Activated CD4-positive, alpha-beta T cell treated with anti-CD3 and anti-CD28 coated beads for 36 hours (primary cell): ENCODE measurements at regions not wholly inside any gene's neighbourhood (a gene's known extent, or its start where the extent isn't known, plus 50 kb on each side); places are given as distances from the start of the nearest gene placed in this dataset.
A peak's percentile ranks its signal among the peaks of the same experiment; 100 is the strongest.

Source experiments
- ATAC-seq: fragments of 200-7000 bp; cut with Tn5 transposase; one replicate; pipeline ENCODE4 v1.10.0; 2021; ENCODE audit warnings: mild to moderate bottlenecking, moderate library complexity
- CTCF ChIA-PET: fragments of 350-600 bp; sonication (Branson Sonifier 250); formaldehyde crosslinking; loops from one replicate; lab custom pipeline; 2021; ENCODE audit warnings: antibody characterized with exemption; lab: Charles Lee
- POLR2A ChIA-PET: fragments of 350-600 bp; sonication (Branson Sonifier 250); formaldehyde crosslinking; loops from one replicate; lab custom pipeline; 2021; ENCODE audit warnings: antibody characterized with exemption, inconsistent platforms; lab: Charles Lee
- DNase-seq: peaks from one replicate; pipeline ENCODE4 v3.0.0-alpha.2; 2020
- H3K27ac Mint-ChIP-seq: one replicate; pipeline ENCODE4 v1.8.0; 2021; ENCODE audit warnings: mixed read lengths
- H3K27me3 Mint-ChIP-seq: one replicate; pipeline ENCODE4 v1.8.0; 2021; ENCODE audit warnings: mixed read lengths
- H3K36me3 Mint-ChIP-seq: one replicate; pipeline ENCODE4 v1.8.0; 2021; ENCODE audit warnings: low read depth, mixed read lengths
- H3K4me1 Mint-ChIP-seq: one replicate; pipeline ENCODE4 v1.8.0; 2021; ENCODE audit warnings: mixed read lengths
- H3K4me3 Mint-ChIP-seq: one replicate; pipeline ENCODE4 v1.8.0; 2021; ENCODE audit warnings: mild to moderate bottlenecking, moderate library complexity, mixed read lengths
- H3K9me3 Mint-ChIP-seq: one replicate; pipeline ENCODE4 v1.8.0; 2021; ENCODE audit warnings: low read depth, mixed read lengths
- intact Hi-C, 2 experiments: fragments of 100-400 bp; cut with DNase I in 1 of 2; cut with micrococcal nuclease in 1 of 2; formaldehyde crosslinking; loops; one replicate each; pipeline versions ENCODE4 v1.14.2 to v1.15.1; 2022 to 2024; cut with DNase I, micrococcal nuclease

DNA sequence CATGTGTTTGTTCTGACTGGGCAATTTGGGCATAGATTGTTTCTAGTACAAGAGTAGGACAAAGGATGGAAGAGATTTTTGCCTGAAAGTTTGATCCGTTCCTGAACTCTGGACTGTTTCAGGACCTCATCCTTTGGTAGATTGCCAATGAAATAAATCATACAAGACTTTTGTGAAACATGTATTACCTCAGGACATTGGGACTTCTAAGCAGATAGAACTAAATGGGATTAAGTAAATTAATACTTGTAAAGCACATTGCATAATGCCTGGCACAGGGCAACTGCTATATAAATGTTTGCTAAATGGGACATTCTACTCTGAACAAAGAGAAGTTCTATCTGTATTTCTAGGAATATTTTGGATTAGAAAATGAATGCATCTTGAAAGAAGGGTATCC lies 164.8 kb upstream of the RPS6KA3 start:
- DNase-seq (no peak), ATAC-seq (no peak)
- Mint-ChIP-seq H3K9me3 (no peaks in the 10 kb centered on the region), H3K27me3 (no peaks in the 10 kb centered on the region), H3K36me3 (no peaks in the 10 kb centered on the region), H3K4me1 (peaks cover 21% of the 10 kb centered on the region), H3K4me3 (no peak overlapping the region), H3K27ac (no peak overlapping the region)
- ChIA-PET CTCF (no interaction called here), POLR2A (no interaction called here)
- intact Hi-C loops, result loop anchor here in 1 of 2 experiments (10.0 kb wide), 1 partner anchor 47 kb away; no protein-coding TSS in a partner anchor

DNA sequence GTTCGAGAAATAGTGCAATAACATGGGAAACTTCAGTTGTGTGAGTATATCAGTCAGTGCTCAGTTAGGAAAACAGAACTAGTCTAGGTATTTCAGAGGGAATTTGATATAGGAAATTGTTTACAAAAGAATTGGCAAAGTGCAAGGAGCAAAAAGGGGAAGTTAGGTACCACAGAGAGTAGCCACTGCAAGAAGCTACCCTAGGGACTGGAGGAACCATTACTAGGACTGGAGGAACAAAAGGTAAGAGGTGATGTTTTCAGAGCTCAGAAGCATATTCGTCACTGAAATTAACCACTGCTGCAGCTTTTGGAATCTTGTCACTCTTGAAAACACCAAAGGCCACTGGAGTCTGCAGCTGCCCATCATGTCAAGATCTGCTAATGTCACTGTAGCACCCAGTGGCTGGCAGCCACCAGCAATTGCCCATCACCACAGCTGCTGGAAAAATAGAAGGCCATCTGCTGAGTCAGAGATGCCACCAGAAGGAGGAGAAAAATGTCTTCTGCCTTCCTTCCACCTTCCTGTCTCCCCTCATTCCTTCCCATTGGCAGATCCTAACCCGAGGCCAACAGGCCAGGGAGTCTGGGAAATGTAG lies 160.6 kb upstream of the RPS6KA3 start:
- no peak overlapping the region for H3K4me3 Mint-ChIP-seq
- no peaks in the 10 kb centered on the region for H3K9me3 Mint-ChIP-seq
- no peak for DNase-seq
- H3K4me1 Mint-ChIP-seq, result peaks cover 2% of the 10 kb centered on the region
- no peaks in the 10 kb centered on the region for H3K36me3 Mint-ChIP-seq
- ChIA-PET CTCF (no interaction called here), POLR2A (no interaction called here)
- H3K27ac Mint-ChIP-seq, result no peak overlapping the region
- intact Hi-C loops, result no loop called here
- ATAC-seq, result no peak
- H3K27me3 Mint-ChIP-seq, result no peaks in the 10 kb centered on the region

DNA sequence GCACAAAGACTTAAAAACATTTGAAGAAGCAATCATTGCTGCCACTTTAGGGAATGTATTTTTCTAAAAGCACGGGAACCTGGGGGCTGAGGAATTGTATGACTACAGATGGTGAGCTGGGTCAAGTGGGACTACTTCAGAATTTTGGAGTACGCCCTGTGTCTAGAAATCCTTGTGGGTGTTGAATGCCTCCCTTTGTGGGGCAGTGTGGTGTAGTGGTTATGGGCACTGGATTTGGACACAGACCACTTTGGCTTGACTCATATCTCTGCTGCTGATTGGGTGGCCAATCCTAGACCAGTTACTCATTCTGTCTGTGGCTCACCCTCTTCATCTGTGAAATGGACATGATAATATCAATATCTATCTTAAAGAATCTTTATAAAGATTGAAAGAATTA lies 155.0 kb upstream of the RPS6KA3 start:
- DNase-seq (no peak), ATAC-seq (no peak)
- intact Hi-C loops, result no loop called here
- ChIA-PET CTCF (interaction anchor here (0.9 kb wide), 1 partner anchor 17 kb away, joined by 3 read pairs; no protein-coding TSS in a partner anchor), POLR2A (no interaction called here)
- H3K4me1 Mint-ChIP-seq, result peaks cover 23% of the 10 kb centered on the region
- no peaks in the 10 kb centered on the region for H3K27me3 Mint-ChIP-seq
- no peak overlapping the region for H3K27ac Mint-ChIP-seq
- no peaks in the 10 kb centered on the region for H3K9me3 Mint-ChIP-seq
- H3K36me3 Mint-ChIP-seq, result no peaks in the 10 kb centered on the region
- H3K4me3 Mint-ChIP-seq, result no peak overlapping the region

DNA sequence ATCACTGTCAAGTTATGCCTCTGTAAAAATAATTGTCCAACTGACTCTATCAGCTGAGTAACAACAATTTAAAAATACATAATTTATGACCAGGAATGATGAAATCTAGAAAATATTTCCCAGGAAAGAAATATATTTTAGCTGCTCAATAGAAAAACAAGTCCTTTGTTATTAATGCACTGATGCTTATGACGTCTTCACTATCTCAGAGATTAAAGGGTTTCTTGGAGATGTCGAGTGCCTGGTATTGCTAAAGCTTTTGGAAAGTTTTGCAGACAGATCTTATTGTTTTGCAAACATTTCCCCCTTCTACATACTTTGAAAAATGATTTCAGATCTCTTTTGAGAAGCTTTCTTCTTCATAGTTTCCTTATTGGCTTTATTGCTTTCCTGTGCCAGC lies 154.6 kb upstream of the RPS6KA3 start:
- H3K4me3 Mint-ChIP-seq, result no peak overlapping the region
- no peaks in the 10 kb centered on the region for H3K9me3 Mint-ChIP-seq
- CTCF ChIA-PET, result interaction anchor here (0.9 kb wide), 1 partner anchor 18 kb away, joined by 3 read pairs; no protein-coding TSS in a partner anchor
- no peak for DNase-seq
- intact Hi-C loops, result no loop called here
- no peaks in the 10 kb centered on the region for H3K36me3 Mint-ChIP-seq
- peaks cover 23% of the 10 kb centered on the region for H3K4me1 Mint-ChIP-seq
- no peaks in the 10 kb centered on the region for H3K27me3 Mint-ChIP-seq
- ATAC-seq, result no peak
- POLR2A ChIA-PET, result no interaction called here
- peak overlapping the region; percentile 37 for H3K27ac Mint-ChIP-seq

DNA sequence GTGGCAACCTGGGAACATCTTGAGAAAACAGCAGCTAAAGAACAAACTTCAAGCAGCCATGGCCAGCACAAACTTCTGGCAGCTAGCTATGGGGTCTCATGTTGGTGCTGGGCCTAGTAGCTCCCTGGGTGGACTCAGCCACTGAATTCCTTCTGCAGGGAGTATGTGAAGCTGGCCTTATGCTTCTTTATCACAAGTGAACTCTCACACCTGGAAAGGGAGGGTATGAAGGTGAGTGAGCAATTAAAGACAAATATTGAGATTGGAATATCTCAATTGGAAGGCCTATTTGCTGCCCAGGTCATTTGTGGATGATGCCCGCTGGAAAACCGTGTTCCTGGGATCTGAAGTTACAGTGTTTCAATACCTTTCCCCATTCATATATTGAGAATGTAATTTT lies 153.3 kb upstream of the RPS6KA3 start:
- ChIA-PET CTCF (no interaction called here), POLR2A (no interaction called here)
- Mint-ChIP-seq H3K9me3 (no peaks in the 10 kb centered on the region), H3K27ac (no peak overlapping the region), H3K27me3 (no peaks in the 10 kb centered on the region), H3K36me3 (no peaks in the 10 kb centered on the region), H3K4me3 (no peak overlapping the region), H3K4me1 (peaks cover 23% of the 10 kb centered on the region)
- intact Hi-C loops, result no loop called here
- ATAC-seq, result no peak
- DNase-seq, result no peak

DNA sequence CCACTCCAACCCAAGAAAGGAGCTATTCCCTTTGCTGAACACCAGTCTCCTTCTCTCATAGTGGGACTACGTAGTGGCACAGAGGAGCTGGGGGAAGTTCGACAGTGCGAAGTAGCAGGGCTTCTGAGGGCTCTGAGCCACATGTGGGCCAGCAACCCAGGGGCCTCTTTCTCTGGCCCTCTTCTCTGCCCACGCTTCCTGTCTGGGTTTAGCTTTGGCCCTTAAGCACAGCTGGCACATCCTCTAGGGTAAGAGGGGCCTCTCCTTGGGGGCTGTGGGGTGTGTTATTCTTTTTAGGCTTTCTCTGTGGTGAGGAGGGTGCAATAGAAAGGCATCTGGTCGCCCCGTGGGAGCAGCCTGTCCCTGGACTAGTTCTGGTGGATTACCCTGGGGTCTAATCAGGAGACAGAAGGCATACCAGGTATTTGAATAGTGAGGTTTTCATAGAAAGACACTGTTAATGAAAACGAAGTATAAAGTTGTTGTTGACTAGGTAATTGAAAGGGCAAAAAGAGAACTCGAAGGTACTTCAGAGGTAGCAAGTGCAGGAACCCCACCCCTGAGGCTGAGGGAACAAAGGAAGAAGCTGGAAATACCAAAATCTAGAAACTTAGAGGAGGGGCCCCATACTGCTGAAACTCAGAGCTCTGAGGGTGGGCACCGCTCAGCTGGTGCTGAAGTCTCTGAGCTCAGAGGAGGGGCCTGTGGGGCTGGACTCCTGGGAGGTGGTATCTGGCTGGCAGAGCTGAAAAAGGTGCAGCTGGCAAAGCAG lies 151.9 kb upstream of the RPS6KA3 start:
- DNase-seq (peak; percentile 17), ATAC-seq (peak; percentile 40)
- Mint-ChIP-seq H3K27me3 (no peaks in the 10 kb centered on the region), H3K4me1 (peaks cover 36% of the 10 kb centered on the region), H3K36me3 (no peaks in the 10 kb centered on the region), H3K9me3 (no peaks in the 10 kb centered on the region), H3K27ac (peak overlapping the region; percentile 56), H3K4me3 (no peak overlapping the region)
- ChIA-PET CTCF (no interaction called here), POLR2A (interaction anchor here (0.7 kb wide), 1 partner anchor 19 kb away, joined by 4 read pairs; no protein-coding TSS in a partner anchor)
- intact Hi-C loops, result no loop called here

DNA sequence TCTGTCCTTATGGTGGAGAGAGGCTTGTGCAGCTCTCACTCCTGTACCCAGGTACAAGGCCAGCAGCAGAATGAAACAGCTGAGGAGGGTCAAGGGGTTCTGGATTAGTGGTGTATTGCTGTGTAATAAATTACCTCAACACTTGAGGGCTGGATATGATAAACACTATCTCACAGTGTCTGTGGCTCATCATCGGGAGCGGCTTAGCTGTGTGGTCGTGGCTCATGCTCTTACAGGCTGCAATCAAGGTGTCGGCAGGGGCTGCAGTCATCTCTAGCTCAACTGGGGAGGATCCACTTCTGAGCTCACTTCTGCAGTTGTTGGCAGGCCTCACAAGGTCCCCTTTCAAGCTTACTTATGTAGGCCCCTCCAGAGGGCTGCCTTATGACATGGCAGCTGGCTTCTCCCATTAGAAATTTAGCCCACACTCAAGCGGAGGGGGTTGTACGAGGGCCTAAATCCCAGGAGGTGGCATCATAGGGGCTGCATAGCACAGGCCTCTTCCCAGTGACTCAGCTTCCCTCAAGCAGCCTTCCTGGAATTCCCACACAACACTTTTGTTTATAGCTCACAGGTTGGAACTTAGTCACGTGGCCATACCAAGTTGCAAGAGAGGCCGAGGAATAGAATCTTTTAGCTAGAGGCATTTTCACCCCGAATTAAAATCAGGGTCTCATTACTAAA lies 148.2 kb upstream of the RPS6KA3 start:
- Mint-ChIP-seq H3K36me3 (no peaks in the 10 kb centered on the region), H3K27me3 (no peaks in the 10 kb centered on the region), H3K27ac (no peak overlapping the region), H3K9me3 (no peaks in the 10 kb centered on the region), H3K4me1 (peaks cover 42% of the 10 kb centered on the region), H3K4me3 (no peak overlapping the region)
- intact Hi-C loops, result no loop called here
- DNase-seq (peak; percentile 37), ATAC-seq (peak; percentile 64)
- POLR2A ChIA-PET, result no interaction called here
- CTCF ChIA-PET, result interaction anchor here (0.5 to 3.3 kb wide), 3 partner anchors 11 to 181 kb away, joined by 3 to 12 read pairs (median 3); no protein-coding TSS in a partner anchor

DNA sequence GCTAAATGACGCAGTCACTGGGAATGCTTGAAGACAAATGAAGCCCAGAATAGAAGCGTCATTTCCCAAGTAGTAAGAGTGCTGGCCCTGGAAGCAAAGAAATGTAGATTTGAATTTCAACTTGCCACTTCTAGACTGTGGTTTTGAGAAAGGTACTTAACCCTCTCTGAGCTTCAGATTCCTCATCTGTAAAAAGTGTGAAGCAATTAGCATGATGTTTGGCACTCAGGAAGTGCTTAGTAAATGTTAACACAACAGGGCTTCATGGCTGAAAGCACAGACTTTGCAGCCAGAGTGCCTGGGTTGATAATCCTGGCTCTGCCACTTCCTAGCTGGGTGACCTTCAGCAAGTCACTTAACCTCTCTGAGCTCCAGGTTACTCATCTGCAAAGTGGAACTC lies 147.4 kb upstream of the RPS6KA3 start:
- POLR2A ChIA-PET, result interaction anchor here (0.7 kb wide), 1 partner anchor 322 kb away, joined by 3 read pairs; no protein-coding TSS in a partner anchor
- H3K27me3 Mint-ChIP-seq, result no peaks in the 10 kb centered on the region
- intact Hi-C loops, result no loop called here
- ATAC-seq (peak; percentile 35), DNase-seq (peak; percentile 14)
- H3K36me3 Mint-ChIP-seq, result no peaks in the 10 kb centered on the region
- peaks cover 42% of the 10 kb centered on the region for H3K4me1 Mint-ChIP-seq
- no peaks in the 10 kb centered on the region for H3K9me3 Mint-ChIP-seq
- CTCF ChIA-PET, result interaction anchor here (0.5 to 3.3 kb wide), 2 partner anchors 10 to 182 kb away, joined by 3 to 12 read pairs; no protein-coding TSS in a partner anchor
- H3K4me3 Mint-ChIP-seq, result no peak overlapping the region
- no peak overlapping the region for H3K27ac Mint-ChIP-seq

DNA sequence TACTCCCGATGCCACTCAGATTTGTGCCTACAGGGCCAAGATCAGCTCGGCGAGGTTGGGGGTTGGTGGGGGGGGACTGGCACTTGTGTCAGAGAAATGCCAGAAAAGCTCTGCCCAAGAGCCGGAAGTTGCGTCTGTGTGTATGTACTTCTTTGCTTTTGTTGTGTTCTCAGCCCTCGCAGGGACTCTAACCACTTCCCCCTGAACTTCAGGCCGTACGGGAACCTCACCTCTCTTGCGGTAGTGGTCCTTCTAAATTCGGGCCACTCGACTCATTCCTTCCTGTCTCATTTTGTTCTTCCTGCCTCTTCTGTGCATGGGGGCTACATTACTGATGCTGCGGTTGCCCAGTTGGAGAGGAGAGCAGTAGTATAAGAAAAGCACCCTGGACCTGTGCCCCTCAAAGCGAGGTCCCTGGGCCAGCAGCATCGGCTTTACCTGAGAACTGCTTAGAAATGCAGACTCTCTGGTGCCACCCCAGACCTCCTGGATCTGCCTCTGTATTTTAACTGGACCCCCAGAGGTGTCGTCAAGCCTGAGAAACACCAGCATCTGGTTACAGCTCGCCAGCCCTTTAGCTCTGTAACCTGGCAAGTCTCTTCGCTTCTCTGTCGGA lies 146.3 kb upstream of the RPS6KA3 start:
- peak overlapping the region; percentile 29 for H3K4me3 Mint-ChIP-seq
- intact Hi-C loops, result no loop called here
- CTCF ChIA-PET, result interaction anchor here (0.6 to 3.3 kb wide), 2 partner anchors 9 to 267 kb away, joined by 3 to 12 read pairs; no protein-coding TSS in a partner anchor

DNA sequence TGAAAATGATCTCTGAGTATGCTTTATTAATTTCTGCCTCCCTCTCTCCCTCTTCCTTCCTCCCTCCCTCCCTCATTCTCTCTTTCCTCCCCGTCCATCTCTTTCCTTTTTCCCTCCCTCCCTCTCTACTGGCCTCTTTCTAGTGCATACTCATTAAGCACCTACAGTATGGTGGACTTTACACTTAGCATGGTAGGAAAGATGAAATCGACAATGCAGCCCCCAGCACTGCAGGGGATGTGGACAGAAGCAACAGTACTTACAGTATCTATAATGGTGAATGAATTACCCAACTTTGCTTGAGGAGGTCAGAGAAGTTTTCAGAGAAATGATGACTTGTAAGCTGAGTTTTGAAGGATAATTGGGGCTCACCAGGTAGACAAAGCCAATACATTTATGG lies 143.8 kb upstream of the RPS6KA3 start:
- DNase-seq (no peak), ATAC-seq (no peak)
- ChIA-PET POLR2A (no interaction called here), CTCF (no interaction called here)
- H3K4me1 Mint-ChIP-seq, result peaks cover 30% of the 10 kb centered on the region
- H3K36me3 Mint-ChIP-seq, result no peaks in the 10 kb centered on the region
- no peaks in the 10 kb centered on the region for H3K9me3 Mint-ChIP-seq
- no peak overlapping the region for H3K4me3 Mint-ChIP-seq
- intact Hi-C loops, result no loop called here
- H3K27me3 Mint-ChIP-seq, result no peaks in the 10 kb centered on the region
- H3K27ac Mint-ChIP-seq, result no peak overlapping the region

More for the DNA sequence above, 146.3 kb upstream of the RPS6KA3 start:
- POLR2A ChIA-PET, result no interaction called here
- Mint-ChIP-seq H3K9me3 (no peaks in the 10 kb centered on the region), H3K36me3 (no peaks in the 10 kb centered on the region), H3K27me3 (no peaks in the 10 kb centered on the region), H3K4me1 (peaks cover 32% of the 10 kb centered on the region), H3K27ac (peak overlapping the region; percentile 80)
- ATAC-seq (peak; percentile 75), DNase-seq (peak; percentile 56)

DNA sequence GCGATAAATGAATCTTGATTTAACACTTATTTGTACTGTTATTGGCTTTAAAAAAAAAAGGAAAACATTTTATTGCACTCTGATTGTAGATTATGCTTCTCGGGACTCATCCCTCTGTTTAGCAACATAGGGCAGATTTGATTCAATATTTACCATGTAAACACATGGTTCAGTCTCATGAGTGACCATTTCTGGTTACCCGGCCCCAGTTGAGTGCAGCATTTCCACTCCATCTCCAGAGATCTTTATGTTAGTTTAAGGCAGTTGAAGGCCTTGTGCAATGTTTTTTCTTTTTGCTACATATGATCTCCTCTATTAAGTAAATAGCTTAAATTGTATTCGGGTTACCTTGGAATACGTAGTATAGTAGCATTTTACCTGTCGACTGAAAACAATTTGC lies 143.3 kb upstream of the RPS6KA3 start:
- CTCF ChIA-PET, result no interaction called here
- Mint-ChIP-seq H3K4me1 (peaks cover 30% of the 10 kb centered on the region), H3K9me3 (no peaks in the 10 kb centered on the region)

More for the DNA sequence above, 143.3 kb upstream of the RPS6KA3 start:
- intact Hi-C loops, result no loop called here
- Mint-ChIP-seq H3K27ac (no peak overlapping the region), H3K4me3 (no peak overlapping the region), H3K36me3 (no peaks in the 10 kb centered on the region), H3K27me3 (no peaks in the 10 kb centered on the region)
- DNase-seq, result no peak
- POLR2A ChIA-PET, result no interaction called here
- no peak for ATAC-seq
